ENCODE measurements at regions not wholly inside any gene's neighbourhood (a gene's known extent, or its start where the extent isn't known, plus 50 kb on each side); places are given as distances from the start of the nearest gene placed in this dataset.

GRCh38 chr6:27052731-27053082 lies 194.8 kb upstream of the PRSS16 start:
- DNase-seq (ENCODE audit: low read depth), result no peak

- DNase-seq (ENCODE audit: low read depth), result no peak
Measured at GRCh38 chr6:27053738-27054137, 193.8 kb upstream of the PRSS16 start.

DNA sequence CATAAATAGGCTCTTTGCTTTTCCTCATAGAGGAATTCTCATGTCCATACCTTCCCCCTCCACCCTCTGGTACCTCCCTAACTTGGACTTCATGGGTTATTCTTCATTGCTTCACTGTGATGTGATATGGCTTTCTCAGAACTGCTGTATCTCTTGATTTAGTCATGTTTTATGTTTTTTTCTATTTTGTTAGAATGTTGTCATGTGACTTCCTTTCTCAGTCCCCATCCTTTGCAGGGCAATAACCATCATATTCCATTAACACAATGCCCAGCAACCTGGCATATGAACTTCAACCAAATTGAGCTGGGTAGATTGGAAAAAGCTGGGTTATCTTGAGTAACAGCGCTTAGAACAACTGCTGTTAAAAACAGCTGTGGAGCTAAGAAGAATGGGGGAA lies 190.9 kb upstream of the PRSS16 start:
- no peak for DNase-seq (ENCODE audit: low read depth)

GRCh38 chr6:27059621-27060425 lies 187.7 kb upstream of the PRSS16 start:
- DNase-seq (ENCODE audit: low read depth), result no peak

DNA sequence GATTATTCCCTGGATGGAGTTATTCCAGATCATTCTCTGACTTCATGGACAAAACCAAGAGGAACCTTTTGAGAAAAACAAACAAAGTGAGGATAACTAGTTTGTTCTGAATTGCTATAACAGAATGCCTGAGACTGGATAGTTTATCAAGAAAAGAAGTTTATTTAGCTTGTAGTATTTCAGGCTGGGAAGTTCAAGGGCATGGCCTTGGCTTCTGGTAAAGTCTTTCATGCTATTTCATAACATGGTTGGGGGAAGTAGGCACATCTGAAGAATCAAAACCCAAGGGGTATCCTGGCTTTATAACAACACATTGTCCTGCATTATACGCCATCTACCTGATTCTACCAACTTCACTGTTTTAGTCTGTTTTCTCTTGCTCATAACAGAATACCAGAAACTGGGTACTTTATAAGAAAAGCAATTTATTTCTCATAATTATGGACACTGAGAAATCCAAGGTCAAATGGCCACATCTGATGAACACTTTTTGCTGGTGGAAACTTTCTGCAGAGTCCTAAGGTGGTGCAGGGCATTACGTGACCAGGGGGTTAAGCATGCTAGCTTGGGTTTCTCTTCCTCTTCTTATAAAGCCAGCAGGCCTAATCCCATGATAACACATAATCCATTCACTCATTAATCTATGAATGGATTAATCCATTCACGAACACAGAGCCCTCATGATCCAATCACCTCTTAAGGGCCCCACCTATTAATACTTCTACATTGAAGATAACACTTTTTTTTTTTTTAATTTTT lies 186.1 kb upstream of the PRSS16 start:
- DNase-seq (ENCODE audit: low read depth), result no peak

DNA sequence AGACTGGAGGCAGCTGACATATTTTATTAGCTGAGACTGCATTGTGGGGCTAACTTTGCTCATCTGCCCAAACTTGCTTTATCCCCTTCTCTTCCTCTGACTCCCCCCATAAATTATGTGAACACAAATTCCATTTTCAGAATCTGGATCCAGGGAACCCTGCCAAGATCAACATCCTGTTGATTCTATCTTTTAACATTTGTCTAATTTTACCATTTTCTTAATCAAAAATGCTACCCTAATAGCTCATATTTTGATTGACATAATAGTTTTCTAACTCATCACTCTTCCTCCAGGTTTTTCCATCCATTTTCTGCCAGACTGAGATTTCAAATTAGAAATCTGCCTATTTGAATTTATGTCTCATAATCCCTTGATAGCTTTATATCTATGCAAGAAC lies 184.7 kb upstream of the PRSS16 start:
- DNase-seq (ENCODE audit: low read depth), result no peak

DNA sequence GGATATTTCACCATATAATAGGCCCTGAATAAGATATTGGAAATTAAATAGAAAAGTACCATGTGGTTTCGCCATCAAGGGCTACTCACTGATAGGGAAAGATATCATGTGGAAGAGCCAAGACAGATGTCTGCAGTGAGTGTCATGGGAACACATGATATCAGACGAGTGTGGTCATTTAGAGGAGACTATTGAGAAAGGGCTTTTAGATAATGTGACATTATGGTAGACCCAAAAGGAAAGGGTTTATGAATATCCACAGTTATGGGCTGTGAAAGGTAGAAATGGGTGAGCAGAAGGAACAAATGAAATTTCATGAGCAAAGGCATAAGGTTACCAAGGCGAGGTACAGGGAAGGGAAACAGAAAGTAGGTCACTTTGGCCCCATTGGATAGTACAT lies 182.3 kb upstream of the PRSS16 start:
- no peak for DNase-seq (ENCODE audit: low read depth)

GRCh38 chr6:27066381-27066780 lies 181.1 kb upstream of the PRSS16 start:
- no peak for DNase-seq (ENCODE audit: low read depth)

DNA sequence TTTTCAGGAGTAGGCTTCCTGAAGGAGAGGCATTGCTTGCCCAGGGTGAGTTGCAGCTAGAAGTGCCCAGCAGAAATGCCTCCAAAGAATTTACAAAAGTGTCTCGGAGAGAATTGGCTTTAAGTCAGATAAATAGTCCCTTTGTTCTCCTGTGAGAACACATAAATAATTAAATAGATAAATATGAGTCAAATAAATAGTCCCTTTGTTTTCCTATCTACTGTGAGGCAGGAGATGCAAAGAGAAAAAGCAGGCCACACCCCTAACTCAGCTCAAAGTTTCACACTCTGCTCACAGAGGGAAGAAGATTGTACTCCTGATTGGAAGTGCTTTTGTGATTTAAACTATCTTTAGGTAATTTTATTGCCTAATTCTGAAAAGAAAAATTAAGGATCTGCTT lies 180.7 kb upstream of the PRSS16 start:
- no peak for DNase-seq (ENCODE audit: low read depth)

DNA sequence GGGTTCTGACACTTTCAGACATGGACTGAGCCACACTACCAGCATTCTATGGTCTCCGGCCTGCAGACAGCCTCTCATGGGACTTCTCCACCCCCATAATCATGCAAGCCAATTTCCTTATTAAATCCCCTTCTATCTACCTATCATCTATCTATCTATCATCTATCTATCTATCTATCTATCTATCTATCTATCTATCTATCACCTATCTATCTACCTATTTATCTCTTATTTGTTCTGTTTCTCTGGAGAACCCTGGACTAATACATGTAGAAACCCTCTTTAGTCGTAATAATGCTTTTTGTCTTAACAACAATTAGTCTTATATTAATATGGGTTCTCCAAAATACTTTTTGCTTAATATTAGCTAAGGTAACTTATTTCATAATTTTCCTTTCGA lies 174.1 kb upstream of the PRSS16 start:
- no peak for DNase-seq (ENCODE audit: low read depth)

GRCh38 chr6:27076116-27076515 lies 171.4 kb upstream of the PRSS16 start:
- DNase-seq (ENCODE audit: low read depth), result no peak

GRCh38 chr6:27078734-27079357 lies 168.7 kb upstream of the PRSS16 start:
- DNase-seq (ENCODE audit: low read depth), result peak; percentile 32

DNA sequence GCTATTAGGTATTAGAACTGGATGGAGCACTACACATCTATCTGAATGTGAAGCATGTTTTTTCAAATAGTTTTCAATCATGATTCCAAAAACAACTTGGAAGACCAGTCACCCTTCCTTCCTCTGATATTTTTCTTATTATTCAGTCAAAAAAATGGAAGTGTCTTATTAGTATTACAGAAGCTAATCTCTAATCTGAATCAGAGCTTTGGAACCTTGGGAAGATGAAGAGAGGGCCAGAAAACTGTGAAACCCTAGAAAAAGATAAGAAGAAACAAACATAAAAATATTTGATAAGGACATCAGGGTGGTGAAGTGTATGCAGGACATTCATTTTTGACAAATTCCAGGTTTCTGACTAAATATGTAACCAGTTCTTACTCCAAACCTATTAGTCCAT lies 166.3 kb upstream of the PRSS16 start:
- DNase-seq (ENCODE audit: low read depth), result no peak

GRCh38 chr6:27081931-27082330 lies 165.6 kb upstream of the PRSS16 start:
- no peak for DNase-seq (ENCODE audit: low read depth)

GRCh38 chr6:27088068-27088467 lies 159.4 kb upstream of the PRSS16 start:
- DNase-seq (ENCODE audit: low read depth), result no peak

GRCh38 chr6:27091661-27092315 lies 155.7 kb upstream of the PRSS16 start:
- DNase-seq (ENCODE audit: low read depth), result peak; percentile 27

DNA sequence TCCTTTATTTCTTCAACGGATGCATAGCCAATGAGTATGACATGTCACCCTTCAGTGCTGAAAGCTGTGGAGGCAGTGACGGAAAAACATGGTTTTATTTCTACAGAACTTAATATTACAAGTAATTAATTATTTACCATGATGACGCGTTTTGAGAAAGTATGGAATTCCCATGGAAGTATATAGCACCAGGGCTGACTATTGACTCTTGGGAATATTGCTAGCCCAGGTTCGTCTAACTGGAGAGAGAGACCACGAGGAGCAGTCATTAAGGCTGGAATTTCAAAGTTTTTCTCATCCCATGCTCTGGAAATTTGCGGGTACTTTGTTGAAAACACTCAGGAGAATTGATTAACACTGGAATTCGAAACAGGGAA lies 155.2 kb upstream of the PRSS16 start:
- no peak for DNase-seq (ENCODE audit: low read depth)

DNA sequence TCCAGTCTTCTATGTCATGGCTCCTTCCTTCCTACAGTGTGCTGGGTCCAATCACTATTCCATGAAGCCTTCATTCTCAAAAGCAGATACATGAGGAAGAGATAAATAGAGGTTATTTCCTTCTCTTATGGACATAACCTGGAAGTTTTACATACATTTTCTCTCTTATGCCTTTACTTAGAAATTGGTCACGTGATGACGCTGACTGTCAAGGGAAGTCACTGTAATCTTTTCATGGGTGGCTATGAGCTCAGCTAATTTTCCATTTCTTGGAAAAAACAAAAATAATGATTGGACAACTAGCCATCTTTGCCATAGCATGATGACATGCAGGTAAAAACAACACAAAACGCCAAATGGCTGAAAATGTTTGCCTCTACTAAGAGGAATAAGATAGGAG lies 151.6 kb upstream of the PRSS16 start:
- no peak for DNase-seq (ENCODE audit: low read depth)

- DNase-seq (ENCODE audit: low read depth), result no peak
Measured at GRCh38 chr6:27096834-27097511, 150.5 kb upstream of the PRSS16 start.

GRCh38 chr6:27098956-27099355 lies 148.5 kb upstream of the PRSS16 start:
- DNase-seq (ENCODE audit: low read depth), result no peak

DNA sequence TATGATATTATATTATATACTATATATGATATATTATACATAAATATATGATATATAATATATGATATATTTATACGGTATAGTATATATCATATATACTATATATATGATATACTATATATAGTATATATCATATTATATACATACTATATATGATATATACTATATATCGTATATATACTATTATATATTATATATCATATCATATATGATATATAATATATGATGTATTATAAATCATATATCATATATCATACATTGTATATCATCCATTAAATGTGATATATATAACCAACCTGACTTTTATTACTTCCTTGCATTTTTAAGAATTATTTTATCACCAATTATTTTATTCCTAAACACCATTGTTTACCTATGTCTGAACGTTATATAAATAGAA lies 146.6 kb upstream of the PRSS16 start:
- no peak for DNase-seq (ENCODE audit: low read depth)

- no peak for DNase-seq (ENCODE audit: low read depth)
Measured at GRCh38 chr6:27101824-27102223, 145.7 kb upstream of the PRSS16 start.

Data from CMK (cell line).